HG03460 (cell line): ENCODE measurements at regions not wholly inside any gene's neighbourhood (a gene's known extent, or its start where the extent isn't known, plus 50 kb on each side); places are given as distances from the start of the nearest gene placed in this dataset.

Experiments
- ATAC-seq: cut with Tn5 transposase; IDR thresholded peaks from one replicate; pipeline ENCODE4 v1.9.1; 2021; ENCODE audit not compliant: unreplicated experiment

DNA sequence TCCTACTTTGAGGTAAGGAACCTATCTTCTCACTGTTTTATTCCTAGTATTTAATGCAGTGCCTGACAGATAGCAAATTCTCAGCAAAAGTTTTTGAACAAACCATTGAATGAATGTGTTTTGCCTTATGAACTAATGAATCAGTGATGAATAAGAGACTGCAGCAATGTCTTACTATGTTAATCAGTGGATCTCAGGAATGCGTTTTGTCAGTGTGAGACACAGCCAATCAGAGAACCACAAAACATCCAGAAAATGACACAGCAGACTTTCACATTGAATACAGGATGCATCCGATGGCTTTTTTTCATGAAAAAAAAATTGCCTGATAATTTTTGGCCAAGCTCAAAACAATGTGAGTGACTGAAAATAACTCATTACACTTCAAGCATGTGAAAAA lies 270.5 kb downstream of the BMP2 start:
- no peak for ATAC-seq

DNA sequence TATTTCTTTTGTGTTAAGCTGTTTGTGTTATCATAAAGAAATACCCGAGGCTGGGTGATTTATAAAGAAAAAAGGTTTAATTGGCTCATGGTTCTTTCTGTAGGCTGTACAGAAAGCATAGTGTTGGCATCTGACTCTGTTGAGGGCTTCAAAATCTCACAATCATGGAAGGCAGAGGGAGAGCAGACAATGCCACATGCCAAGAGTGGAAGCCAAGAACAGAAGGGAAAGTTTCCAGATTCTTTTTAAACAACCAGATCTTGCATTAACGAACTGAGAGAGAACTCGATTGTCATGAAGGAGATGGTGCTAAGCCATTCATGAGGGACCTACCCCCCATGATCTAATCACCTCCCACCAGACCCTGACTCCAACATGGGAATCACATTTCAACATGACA lies 290.1 kb downstream of the BMP2 start:
- no peak for ATAC-seq

- no peak for ATAC-seq
These were observed 311.3 kb downstream of the BMP2 start for GRCh38 chr20:7078804-7079203.

- no peak for ATAC-seq
These were observed 313.0 kb downstream of the BMP2 start for GRCh38 chr20:7080472-7080871.

DNA sequence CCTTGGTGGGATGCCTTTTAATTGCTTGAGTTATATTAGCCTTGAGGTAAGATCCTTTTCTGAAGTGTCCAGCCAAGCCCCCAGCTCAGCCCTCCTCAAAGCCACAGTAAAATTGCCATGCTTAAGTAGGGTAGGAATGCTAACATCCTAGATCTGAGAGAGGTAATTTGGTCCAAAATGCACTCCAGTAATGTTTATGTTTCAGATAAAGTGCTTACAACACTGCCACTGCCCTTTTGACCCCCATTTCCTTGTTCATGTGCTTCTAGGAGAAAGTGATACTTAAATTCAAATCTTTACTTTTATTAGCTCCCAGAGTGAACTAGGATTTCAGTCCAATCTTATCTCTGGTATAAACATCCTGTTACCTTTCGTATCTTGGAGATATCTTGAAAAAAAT lies 318.0 kb downstream of the BMP2 start:
- no peak for ATAC-seq

- no peak for ATAC-seq
These were observed 320.3 kb downstream of the BMP2 start for GRCh38 chr20:7087803-7088202.

DNA sequence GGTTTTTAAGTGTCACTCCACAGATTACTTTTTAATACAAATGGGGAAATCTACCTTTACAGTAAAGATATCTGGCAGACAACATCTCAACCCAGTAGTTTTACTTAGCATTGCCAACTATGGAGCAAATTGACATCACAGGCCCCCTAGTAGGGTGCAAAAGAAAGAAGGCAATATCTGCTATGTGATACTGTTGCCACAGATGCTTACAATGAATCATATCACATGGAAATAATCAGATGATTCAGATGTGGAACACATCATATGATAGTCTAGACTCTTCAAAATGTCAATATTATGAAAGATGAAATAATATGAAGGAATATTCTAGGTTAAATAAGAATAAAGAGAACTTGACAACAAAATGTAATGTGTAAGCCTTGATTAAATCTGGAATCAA lies 322.5 kb downstream of the BMP2 start:
- no peak for ATAC-seq

- ATAC-seq = no peak
These were observed 323.3 kb downstream of the BMP2 start for GRCh38 chr20:7090811-7091210.

- no peak for ATAC-seq
These were observed 324.2 kb downstream of the BMP2 start for GRCh38 chr20:7091655-7092054.

GRCh38 chr20:7094438-7094997 lies 327.0 kb downstream of the BMP2 start:
- no peak for ATAC-seq

DNA sequence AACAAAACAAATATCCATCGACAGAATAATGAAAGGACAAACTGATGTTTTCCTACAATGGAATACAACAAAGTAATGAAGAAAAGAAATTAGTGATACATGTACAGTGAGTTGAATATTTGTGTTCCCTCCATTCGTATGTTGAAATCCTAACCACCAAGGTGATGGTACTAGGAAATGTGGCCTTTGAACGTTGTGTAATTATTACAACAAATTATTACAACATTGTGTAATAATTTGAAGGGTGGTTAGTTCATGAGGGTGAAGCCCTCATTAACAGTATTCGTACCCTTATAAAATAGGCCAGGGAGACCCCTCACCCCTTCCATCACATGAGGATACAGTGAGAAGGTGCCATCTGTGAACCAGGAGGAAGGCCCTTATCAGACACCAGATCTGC lies 339.4 kb downstream of the BMP2 start:
- ATAC-seq = no peak

- no peak for ATAC-seq
These were observed 341.4 kb downstream of the BMP2 start for GRCh38 chr20:7108929-7109328.

- no peak for ATAC-seq
These were observed 346.3 kb downstream of the BMP2 start for GRCh38 chr20:7113577-7114466.

DNA sequence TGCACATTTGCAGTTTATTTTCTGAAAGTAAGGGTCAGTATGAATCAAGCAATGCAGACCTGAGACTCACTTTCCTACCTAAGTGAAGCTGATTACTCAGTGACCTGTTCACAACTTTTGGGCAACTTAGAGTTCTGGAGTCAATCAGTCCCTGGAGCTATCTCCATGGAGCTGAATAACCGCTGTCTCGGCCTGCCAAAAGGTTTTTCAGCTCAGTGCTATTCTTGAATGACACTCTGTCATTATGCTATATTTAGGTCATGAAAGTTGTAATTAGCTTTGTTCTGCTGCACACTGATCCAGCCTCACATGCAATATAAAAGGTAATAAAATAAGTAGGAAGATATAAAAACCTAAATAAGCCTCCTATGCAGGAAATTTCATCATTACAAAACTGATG lies 356.0 kb downstream of the BMP2 start:
- no peak for ATAC-seq

DNA sequence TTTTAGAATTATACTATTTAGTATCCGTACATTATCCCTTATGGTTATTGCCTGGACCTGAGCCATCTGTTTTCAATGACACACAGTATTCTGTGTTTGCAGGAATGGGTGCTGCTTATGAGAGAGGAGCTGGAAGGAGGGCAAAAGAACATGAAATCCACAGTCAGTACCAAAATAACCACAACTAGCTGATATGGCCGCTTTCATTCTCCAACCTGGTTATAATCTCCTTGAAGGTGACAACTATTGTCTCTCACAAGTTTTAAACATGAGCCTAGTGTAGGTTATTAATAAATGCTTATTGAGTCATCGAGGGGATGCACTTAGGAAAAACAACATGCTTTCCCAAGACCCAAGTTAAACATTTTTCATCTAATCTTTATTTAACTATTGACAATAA lies 356.6 kb downstream of the BMP2 start:
- no peak for ATAC-seq

DNA sequence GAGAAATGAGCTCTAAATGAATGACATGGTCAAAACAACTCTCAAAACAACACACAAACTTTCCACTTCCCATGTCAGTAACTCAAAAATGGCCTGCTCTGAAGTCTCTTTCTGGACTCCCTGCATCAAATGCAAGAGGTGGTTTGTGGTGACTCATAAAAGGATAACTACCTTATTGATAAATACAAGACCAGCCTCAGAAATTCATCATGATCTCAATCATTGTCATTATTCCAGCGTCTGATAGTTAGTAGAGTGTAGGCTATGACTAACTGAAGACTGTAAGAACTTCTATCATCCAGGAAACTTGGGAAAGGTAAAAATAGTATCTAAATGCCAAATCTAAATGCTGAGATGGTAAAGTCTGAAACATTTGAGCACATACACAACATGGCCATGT lies 369.4 kb downstream of the BMP2 start:
- no peak for ATAC-seq

GRCh38 chr20:7137395-7138151 lies 370.1 kb downstream of the BMP2 start:
- peak; percentile 84 for ATAC-seq

- no peak for ATAC-seq
These were observed 377.0 kb downstream of the BMP2 start for GRCh38 chr20:7144464-7144863.

DNA sequence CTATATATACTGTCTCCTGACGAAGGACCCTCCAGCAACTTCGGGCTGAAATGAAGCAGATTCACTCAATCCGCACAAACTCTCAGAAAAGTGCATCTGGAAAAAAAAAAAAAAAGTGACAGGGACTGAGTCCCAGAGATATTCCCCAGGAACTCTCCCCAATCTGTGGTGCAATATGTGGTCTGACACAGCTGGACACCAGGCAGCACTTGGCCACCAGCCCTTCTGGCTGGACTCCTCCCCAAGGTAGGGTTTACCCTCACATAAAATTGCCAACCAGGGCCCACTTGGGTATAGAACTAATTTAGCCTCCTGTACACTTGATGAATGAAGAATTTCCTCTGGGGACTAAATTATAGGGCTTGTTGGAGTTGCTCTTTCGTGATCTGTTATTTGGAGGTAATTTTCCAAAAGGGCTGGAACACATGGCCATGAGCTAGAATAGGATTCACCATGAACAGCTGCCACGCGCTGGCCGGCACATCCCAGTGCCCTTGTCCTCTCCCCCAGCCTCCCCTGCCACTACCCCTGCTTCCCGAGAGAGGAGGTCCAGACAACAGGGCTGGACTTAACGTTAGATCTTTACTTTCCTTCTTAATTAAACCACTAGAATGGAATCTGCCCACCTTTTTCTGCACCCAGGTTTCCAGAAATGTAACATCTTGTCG lies 379.2 kb downstream of the BMP2 start:
- ATAC-seq = no peak

GRCh38 chr20:7147220-7147601 lies 379.7 kb downstream of the BMP2 start:
- ATAC-seq = no peak

GRCh38 chr20:7151676-7152470 lies 384.4 kb downstream of the BMP2 start:
- no peak for ATAC-seq
